ENCODE measurements at regions not wholly inside any gene's neighbourhood (a gene's known extent, or its start where the extent isn't known, plus 50 kb on each side); places are given as distances from the start of the nearest gene placed in this dataset.

DNA sequence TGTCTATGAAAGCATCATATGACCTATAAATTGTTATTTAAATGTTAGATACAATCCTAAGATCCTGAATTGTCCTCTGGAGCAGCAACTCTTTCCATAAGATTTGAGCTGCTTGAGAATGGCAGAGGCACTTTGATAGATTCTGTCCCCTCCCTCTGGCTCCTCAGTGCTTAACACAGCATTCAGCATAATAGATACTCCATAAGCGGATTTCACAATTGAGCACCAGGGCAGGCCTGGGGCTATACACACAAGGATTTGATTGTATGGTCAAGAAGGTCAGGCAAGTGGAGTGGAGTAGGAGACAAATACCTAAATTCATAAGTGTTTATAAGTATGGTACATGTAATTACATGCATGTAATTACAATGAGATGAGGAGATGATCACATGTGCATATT lies 96.3 kb downstream of the FOXD1 start:
- TF ChIP-seq, protein P1, sequence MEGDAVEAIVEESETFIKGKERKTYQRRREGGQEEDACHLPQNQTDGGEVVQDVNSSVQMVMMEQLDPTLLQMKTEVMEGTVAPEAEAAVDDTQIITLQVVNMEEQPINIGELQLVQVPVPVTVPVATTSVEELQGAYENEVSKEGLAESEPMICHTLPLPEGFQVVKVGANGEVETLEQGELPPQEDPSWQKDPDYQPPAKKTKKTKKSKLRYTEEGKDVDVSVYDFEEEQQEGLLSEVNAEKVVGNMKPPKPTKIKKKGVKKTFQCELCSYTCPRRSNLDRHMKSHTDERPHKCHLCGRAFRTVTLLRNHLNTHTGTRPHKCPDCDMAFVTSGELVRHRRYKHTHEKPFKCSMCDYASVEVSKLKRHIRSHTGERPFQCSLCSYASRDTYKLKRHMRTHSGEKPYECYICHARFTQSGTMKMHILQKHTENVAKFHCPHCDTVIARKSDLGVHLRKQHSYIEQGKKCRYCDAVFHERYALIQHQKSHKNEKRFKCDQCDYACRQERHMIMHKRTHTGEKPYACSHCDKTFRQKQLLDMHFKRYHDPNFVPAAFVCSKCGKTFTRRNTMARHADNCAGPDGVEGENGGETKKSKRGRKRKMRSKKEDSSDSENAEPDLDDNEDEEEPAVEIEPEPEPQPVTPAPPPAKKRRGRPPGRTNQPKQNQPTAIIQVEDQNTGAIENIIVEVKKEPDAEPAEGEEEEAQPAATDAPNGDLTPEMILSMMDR (IDR thresholded peaks at IDR 0.05; ENCODE audit: poor library complexity) = no peak
- TF ChIP-seq EZH2phosphoT487 (IDR thresholded peaks at IDR 0.05; ENCODE audit: low read depth, severe bottlenecking, unreplicated experiment) = no peak
